Islet precursor cell (in vitro differentiated cells): ENCODE measurements at regions not wholly inside any gene's neighbourhood (a gene's known extent, or its start where the extent isn't known, plus 50 kb on each side); places are given as distances from the start of the nearest gene placed in this dataset.
A peak's percentile ranks its signal among the peaks of the same experiment; 100 is the strongest.

Experiments
- DNase-seq: peaks from one replicate; pipeline ENCODE4 v3.0.0-alpha.2; 2018

GRCh38 chr5:103374473-103374963 is 116.0 kb downstream of the MACIR start:
- no peak for DNase-seq

GRCh38 chr5:103373597-103374472 is 115.3 kb downstream of the MACIR start:
- DNase-seq = peak; percentile 68

GRCh38 chr5:103371046-103371607 is 112.6 kb downstream of the MACIR start:
- no peak for DNase-seq

GRCh38 chr5:103369125-103370120 is 110.9 kb downstream of the MACIR start:
- peak; percentile 49 for DNase-seq

GRCh38 chr5:103367702-103368101 is 109.1 kb downstream of the MACIR start:
- DNase-seq = no peak

GRCh38 chr5:103366918-103367549 is 108.5 kb downstream of the MACIR start:
- DNase-seq = peak; percentile 40

- peak; percentile 64 for DNase-seq
Measured at GRCh38 chr5:103364074-103364473, 105.5 kb downstream of the MACIR start.

- no peak for DNase-seq
Measured at GRCh38 chr5:103362211-103362610, 103.6 kb downstream of the MACIR start.

GRCh38 chr5:103360475-103360874 is 101.9 kb downstream of the MACIR start:
- no peak for DNase-seq

GRCh38 chr5:103358305-103358995 is 99.9 kb downstream of the MACIR start:
- DNase-seq = no peak

GRCh38 chr5:103357636-103358035 is 99.1 kb downstream of the MACIR start:
- no peak for DNase-seq

GRCh38 chr5:103356350-103357091 is 98.0 kb downstream of the MACIR start:
- DNase-seq = no peak

GRCh38 chr5:103355579-103355978 is 97.0 kb downstream of the MACIR start:
- DNase-seq = no peak

- no peak for DNase-seq
Measured at GRCh38 chr5:103354446-103354845, 95.9 kb downstream of the MACIR start.

GRCh38 chr5:103353581-103353980 is 95.0 kb downstream of the MACIR start:
- DNase-seq = no peak

GRCh38 chr5:103347716-103348423 is 89.3 kb downstream of the MACIR start:
- peak; percentile 70 for DNase-seq

GRCh38 chr5:103346162-103346748 is 87.7 kb downstream of the MACIR start:
- DNase-seq = peak; percentile 85

- DNase-seq = no peak
Measured at GRCh38 chr5:103345461-103345860, 86.9 kb downstream of the MACIR start.

- no peak for DNase-seq
Measured at GRCh38 chr5:103340717-103341388, 82.3 kb downstream of the MACIR start.
